ENCODE measurements at regions not wholly inside any gene's neighbourhood (a gene's known extent, or its start where the extent isn't known, plus 50 kb on each side); places are given as distances from the start of the nearest gene placed in this dataset.

DNA sequence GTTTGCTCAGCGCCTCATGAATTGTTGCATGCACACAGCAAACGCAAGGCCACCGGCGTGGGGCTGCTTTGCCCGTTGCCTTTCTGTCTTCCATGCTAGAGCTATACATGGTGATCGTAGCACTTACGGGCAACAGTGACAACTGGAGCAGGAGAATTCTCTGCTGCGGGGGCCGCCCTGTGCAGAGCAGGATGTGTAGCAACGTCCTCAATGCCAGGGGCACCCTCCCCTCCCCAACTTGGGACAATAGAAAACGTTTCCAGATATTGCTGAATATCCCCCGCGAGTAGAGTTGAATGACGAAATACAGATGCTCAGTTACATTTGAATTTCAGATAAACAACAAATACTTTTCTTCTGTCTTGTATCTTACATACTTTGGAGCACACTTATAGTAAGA, 198.7 kb downstream of the TFAP2C start:
- TF ChIP-seq, protein P1, sequence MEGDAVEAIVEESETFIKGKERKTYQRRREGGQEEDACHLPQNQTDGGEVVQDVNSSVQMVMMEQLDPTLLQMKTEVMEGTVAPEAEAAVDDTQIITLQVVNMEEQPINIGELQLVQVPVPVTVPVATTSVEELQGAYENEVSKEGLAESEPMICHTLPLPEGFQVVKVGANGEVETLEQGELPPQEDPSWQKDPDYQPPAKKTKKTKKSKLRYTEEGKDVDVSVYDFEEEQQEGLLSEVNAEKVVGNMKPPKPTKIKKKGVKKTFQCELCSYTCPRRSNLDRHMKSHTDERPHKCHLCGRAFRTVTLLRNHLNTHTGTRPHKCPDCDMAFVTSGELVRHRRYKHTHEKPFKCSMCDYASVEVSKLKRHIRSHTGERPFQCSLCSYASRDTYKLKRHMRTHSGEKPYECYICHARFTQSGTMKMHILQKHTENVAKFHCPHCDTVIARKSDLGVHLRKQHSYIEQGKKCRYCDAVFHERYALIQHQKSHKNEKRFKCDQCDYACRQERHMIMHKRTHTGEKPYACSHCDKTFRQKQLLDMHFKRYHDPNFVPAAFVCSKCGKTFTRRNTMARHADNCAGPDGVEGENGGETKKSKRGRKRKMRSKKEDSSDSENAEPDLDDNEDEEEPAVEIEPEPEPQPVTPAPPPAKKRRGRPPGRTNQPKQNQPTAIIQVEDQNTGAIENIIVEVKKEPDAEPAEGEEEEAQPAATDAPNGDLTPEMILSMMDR (conservative IDR thresholded peaks at IDR 0.05; ENCODE audit: low read depth, low read length), result no peak
- TF ChIP-seq EZH2 (IDR thresholded peaks at IDR 0.05; ENCODE audit: borderline replicate concordance, low read depth, low read length, poor library complexity, severe bottlenecking), result no peak
